Ureter (tissue), 1 donor: ENCODE measurements at regions not wholly inside any gene's neighbourhood (a gene's known extent, or its start where the extent isn't known, plus 50 kb on each side); places are given as distances from the start of the nearest gene placed in this dataset.

Source experiments
- DNase-seq: peaks from one replicate; pipeline ENCODE4 v3.0.0-alpha.2; 2020; ENCODE audit warnings: low spot score
- donor health status: DM: yes; HTN: yes; CAD: no.

- DNase-seq, result no peak
These were observed 905.3 kb upstream of the ALCAM start for GRCh38 chr3:104461431-104461830.

GRCh38 chr3:104472221-104472620 lies 894.5 kb upstream of the ALCAM start:
- DNase-seq, result no peak

DNA sequence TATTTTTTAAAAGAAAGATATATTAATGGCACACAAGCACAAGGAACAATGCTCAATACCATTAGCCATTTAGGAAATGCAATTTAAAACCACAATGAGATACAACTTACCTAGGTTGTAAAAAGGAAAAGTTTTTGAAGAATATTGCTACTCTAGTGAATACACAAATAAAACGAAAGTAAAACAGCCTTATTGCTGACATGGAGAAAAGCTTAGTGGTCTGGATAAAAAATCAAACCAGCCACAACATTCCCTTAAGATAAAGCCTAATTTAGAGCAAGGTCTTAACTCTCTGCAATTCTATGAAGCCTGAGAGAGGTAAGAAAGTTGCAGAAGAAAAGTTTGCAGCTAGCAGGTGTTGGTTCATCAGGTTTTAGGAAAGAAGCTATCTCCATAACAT lies 892.7 kb upstream of the ALCAM start:
- no peak for DNase-seq

DNA sequence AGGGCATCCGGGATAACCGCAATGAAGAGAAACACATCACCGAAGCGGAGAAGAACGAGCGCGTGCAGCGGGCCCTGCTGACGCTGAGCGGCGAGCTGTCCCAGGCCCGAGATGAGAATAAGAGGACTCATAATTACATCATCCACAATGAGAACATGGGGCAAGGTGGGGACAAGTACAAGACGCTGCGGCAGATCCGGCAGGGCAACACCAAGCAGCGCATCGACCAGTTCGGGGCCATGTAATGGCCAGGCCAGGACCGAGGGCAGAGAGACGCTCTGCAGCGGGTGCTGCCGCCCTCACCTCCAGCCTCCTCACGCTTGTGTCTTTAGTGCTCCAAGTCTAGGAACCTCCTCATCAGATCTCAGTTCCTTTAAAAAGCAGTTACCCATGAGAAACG lies 863.7 kb upstream of the ALCAM start:
- DNase-seq, result no peak

GRCh38 chr3:104510131-104510849 lies 856.4 kb upstream of the ALCAM start:
- no peak for DNase-seq

DNA sequence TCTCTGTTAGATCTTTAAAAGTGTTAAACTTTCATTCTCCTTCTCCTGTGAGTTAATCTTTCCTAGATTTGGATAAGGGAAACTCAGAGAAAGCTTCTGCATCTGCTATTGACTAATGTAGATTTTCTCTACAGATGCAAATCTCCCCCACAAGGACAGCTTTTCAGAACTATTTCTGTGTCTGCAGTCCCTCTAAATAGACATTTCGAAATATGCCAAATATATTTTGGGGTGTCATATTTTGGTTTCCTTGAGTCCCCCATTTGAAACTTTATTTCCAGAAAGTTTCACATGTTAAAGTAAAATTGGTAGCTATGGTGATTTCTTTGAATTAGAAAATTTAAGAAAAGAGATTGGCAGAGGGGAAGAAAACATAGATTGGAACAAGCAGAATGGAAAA lies 852.3 kb upstream of the ALCAM start:
- DNase-seq, result no peak

DNA sequence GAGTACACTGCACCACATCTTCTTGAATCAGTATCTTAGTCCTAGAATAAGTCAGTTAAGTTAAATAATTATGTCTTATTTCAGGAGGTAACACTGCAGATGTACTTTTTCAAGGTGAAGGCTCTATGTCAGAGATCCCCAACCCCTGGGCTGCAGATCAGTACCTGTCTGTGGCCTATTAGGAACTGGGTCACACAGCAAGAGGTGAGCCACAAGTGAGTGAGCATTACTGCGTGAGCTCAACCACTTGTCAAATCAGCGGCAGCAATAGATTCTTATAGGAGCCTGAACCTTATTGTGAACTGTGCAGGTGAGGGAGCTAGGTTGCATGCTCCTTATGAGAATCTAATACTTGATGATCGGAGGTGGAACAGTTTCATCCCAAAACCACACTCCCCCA lies 851.9 kb upstream of the ALCAM start:
- no peak for DNase-seq

- DNase-seq, result no peak
These were observed 847.6 kb upstream of the ALCAM start for GRCh38 chr3:104519068-104519467.

- DNase-seq, result no peak
These were observed 847.1 kb upstream of the ALCAM start for GRCh38 chr3:104519468-104520227.

DNA sequence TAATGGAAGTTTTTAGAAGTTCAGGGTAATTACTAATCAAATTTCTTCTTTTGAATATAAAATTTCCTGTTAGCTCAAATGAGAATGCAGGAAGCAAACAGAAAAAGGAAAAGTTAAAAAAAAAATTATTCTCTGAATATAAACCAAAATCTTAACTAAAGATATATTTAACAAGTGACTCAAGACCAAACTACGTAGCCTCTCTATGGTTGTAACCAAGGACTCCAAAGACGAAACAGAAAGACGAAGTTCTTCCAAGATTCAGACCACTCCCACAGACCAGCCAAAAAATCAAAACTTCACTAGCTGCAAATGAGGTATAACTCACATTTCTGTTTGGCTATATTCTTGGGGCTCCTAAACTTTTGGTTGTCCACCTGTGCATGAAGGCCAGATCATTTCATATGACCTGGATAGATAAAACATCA lies 846.5 kb upstream of the ALCAM start:
- DNase-seq, result no peak

- no peak for DNase-seq
These were observed 844.9 kb upstream of the ALCAM start for GRCh38 chr3:104521606-104522336.

- DNase-seq, result no peak
These were observed 843.6 kb upstream of the ALCAM start for GRCh38 chr3:104523136-104523535.

GRCh38 chr3:104526901-104527401 lies 839.8 kb upstream of the ALCAM start:
- no peak for DNase-seq

DNA sequence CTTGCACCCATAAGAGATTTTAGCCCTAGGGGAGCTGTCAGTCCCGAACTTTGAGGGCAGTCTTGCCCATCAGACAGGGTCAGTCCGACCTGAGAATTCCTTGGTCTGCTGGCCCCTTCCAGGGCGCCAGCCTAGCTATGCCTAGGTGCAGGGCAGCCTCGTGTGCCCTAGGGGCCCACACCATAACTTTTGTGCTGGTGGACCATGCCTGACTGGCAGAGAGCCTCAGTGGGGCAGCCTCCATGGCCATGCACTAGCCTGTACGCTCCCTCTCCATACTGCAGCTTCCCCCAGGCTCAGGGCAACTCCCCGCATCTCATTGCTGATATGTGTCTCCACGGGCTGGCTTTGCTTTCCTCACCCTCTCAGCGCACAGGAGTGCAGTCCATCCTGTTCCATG lies 835.8 kb upstream of the ALCAM start:
- DNase-seq, result no peak

- no peak for DNase-seq
These were observed 830.0 kb upstream of the ALCAM start for GRCh38 chr3:104536715-104537114.

DNA sequence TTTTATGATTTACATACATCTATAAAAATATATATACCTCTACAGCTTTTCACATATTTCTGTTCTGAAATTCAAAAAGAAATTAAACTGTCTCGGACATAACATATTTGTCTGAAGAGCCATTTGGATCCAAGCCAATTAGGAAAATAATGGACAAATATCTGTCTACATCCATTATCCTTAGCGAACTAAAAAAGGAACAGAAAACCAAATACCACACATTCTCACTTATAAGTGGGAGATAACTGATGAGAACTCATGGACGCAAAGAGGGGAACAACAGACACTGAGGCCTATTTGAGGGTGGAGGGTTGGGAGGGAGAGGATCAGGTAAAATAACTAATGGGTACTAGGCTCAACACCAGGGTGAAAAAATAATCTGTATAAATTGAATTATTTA lies 829.4 kb upstream of the ALCAM start:
- no peak for DNase-seq

- DNase-seq, result no peak
These were observed 820.4 kb upstream of the ALCAM start for GRCh38 chr3:104546301-104546700.

- DNase-seq, result no peak
These were observed 819.7 kb upstream of the ALCAM start for GRCh38 chr3:104547031-104547430.

- DNase-seq, result no peak
These were observed 818.3 kb upstream of the ALCAM start for GRCh38 chr3:104548401-104548800.

GRCh38 chr3:104549099-104549714 lies 817.5 kb upstream of the ALCAM start:
- DNase-seq, result no peak

DNA sequence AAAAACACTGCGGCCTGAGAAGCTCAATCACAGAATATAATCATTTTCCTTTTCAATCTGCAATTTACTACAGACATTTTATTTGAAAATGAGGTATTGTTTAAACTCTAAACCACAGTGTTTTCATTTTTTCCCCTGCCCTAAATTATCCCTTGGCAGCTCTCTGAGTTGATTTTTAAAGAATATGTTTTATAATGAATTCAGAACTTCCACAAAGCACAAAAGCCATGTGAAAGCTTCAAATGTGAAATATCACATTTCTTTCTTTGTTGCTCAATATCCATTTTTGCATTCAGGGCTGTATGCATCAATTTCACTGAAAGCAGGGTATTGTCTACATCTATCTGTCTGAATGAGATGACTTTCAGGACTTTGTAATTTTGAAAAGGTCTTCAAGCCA lies 813.6 kb upstream of the ALCAM start:
- no peak for DNase-seq

DNA sequence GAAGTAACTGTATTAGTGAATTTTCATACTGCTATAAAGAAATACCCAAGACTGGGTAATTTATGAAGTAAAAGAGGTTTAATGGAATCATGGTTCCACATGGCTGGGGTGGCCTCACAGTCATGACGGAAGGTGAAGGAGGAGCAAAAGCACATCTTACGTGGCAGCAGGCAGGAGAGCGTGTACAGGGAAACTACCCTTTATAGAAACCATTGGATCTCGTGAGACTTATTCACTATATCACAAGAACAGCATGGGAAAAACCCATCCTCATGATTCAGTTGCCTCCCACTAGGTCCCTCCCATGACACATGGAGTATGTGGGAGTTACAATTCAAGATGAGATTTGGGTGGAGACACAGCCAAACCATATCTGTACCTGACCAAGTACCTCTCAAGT lies 812.3 kb upstream of the ALCAM start:
- no peak for DNase-seq
